C4-2B (cell line): ENCODE measurements at regions not wholly inside any gene's neighbourhood (a gene's known extent, or its start where the extent isn't known, plus 50 kb on each side); places are given as distances from the start of the nearest gene placed in this dataset.

ENCODE experiments used
- CTCF ChIP-seq: fragments of 450-650 bp; conservative IDR thresholded peaks from 2 replicates; pipeline ENCODE4 v1.5.1; 2017; ENCODE audit warnings: mild to moderate bottlenecking
- ZFX ChIP-seq: fragments of 450-650 bp; IDR thresholded peaks from 2 replicates; pipeline ENCODE4 v1.6.1; 2017

GRCh38 chr10:89915021-89915420 is 213.6 kb downstream of the KIF20B start:
- TF ChIP-seq CTCF, result no peak
- no peak for TF ChIP-seq ZFX
